T-helper 1 cell treated with Interleukin-12 subunit alpha and Interleukin-12 subunit beta and Interleukin-4 antibody, amounts not matched to agents 30 μg/mL and 1 μg/mL, for 36 hours (primary cell): ENCODE measurements at regions not wholly inside any gene's neighbourhood (a gene's known extent, or its start where the extent isn't known, plus 50 kb on each side); places are given as distances from the start of the nearest gene placed in this dataset.

Source experiments
- H3K27ac Mint-ChIP-seq: one replicate; pipeline ENCODE4 v1.8.0; 2021; ENCODE audit warnings: mild to moderate bottlenecking, mixed read lengths
- H3K27me3 Mint-ChIP-seq: one replicate; pipeline ENCODE4 v1.8.0; 2021; ENCODE audit warnings: low read depth, mixed read lengths
- H3K36me3 Mint-ChIP-seq: one replicate; pipeline ENCODE4 v1.8.0; 2021; ENCODE audit warnings: low read depth, mixed read lengths
- H3K4me1 Mint-ChIP-seq: one replicate; pipeline ENCODE4 v1.8.0; 2021; ENCODE audit warnings: low read depth, mixed read lengths
- H3K4me3 Mint-ChIP-seq: one replicate; pipeline ENCODE4 v1.8.0; 2021; ENCODE audit warnings: mild to moderate bottlenecking, moderate library complexity, mixed read lengths
- H3K9me3 Mint-ChIP-seq: one replicate; pipeline ENCODE4 v1.8.0; 2021; ENCODE audit warnings: mixed read lengths

GRCh38 chr18:10316778-10317177 lies 137.7 kb upstream of the APCDD1 start:
- H3K4me3 Mint-ChIP-seq: no peak overlapping the region
- peaks cover 4% of the 10 kb centered on the region for H3K4me1 Mint-ChIP-seq
- no peaks in the 10 kb centered on the region for H3K36me3 Mint-ChIP-seq
- H3K27me3 Mint-ChIP-seq: no peaks in the 10 kb centered on the region
- no peaks in the 10 kb centered on the region for H3K9me3 Mint-ChIP-seq
- no peak overlapping the region for H3K27ac Mint-ChIP-seq

GRCh38 chr18:10317864-10318690 lies 136.4 kb upstream of the APCDD1 start:
- H3K4me1 Mint-ChIP-seq: peaks cover 4% of the 10 kb centered on the region

GRCh38 chr18:10318691-10318970 lies 135.8 kb upstream of the APCDD1 start:
- Mint-ChIP-seq H3K9me3 (no peaks in the 10 kb centered on the region), H3K27ac (no peak overlapping the region)

More at GRCh38 chr18:10317864-10318690, 136.4 kb upstream of the APCDD1 start:
- Mint-ChIP-seq H3K4me3 (no peak overlapping the region), H3K27ac (no peak overlapping the region), H3K36me3 (no peaks in the 10 kb centered on the region), H3K27me3 (no peaks in the 10 kb centered on the region), H3K9me3 (no peaks in the 10 kb centered on the region)

GRCh38 chr18:10319026-10319425 lies 135.4 kb upstream of the APCDD1 start:
- peaks cover 4% of the 10 kb centered on the region for H3K4me1 Mint-ChIP-seq
- no peak overlapping the region for H3K27ac Mint-ChIP-seq
- no peak overlapping the region for H3K4me3 Mint-ChIP-seq
- no peaks in the 10 kb centered on the region for H3K36me3 Mint-ChIP-seq
- no peaks in the 10 kb centered on the region for H3K27me3 Mint-ChIP-seq
- no peaks in the 10 kb centered on the region for H3K9me3 Mint-ChIP-seq

More at GRCh38 chr18:10318691-10318970, 135.8 kb upstream of the APCDD1 start:
- Mint-ChIP-seq H3K4me3 (no peak overlapping the region), H3K27me3 (no peaks in the 10 kb centered on the region), H3K4me1 (peaks cover 4% of the 10 kb centered on the region), H3K36me3 (no peaks in the 10 kb centered on the region)

GRCh38 chr18:10319914-10320600 lies 134.4 kb upstream of the APCDD1 start:
- H3K36me3 Mint-ChIP-seq: no peaks in the 10 kb centered on the region
- no peaks in the 10 kb centered on the region for H3K27me3 Mint-ChIP-seq
- H3K27ac Mint-ChIP-seq: no peak overlapping the region
- H3K4me1 Mint-ChIP-seq: peaks cover 4% of the 10 kb centered on the region
- H3K4me3 Mint-ChIP-seq: no peak overlapping the region
- no peaks in the 10 kb centered on the region for H3K9me3 Mint-ChIP-seq

- peaks cover 4% of the 10 kb centered on the region for H3K4me1 Mint-ChIP-seq
- H3K27me3 Mint-ChIP-seq: no peaks in the 10 kb centered on the region
- no peaks in the 10 kb centered on the region for H3K36me3 Mint-ChIP-seq
- H3K9me3 Mint-ChIP-seq: no peaks in the 10 kb centered on the region
- no peak overlapping the region for H3K27ac Mint-ChIP-seq
- H3K4me3 Mint-ChIP-seq: no peak overlapping the region
These were observed 133.6 kb upstream of the APCDD1 start for GRCh38 chr18:10320791-10321190.

GRCh38 chr18:10321576-10321975 lies 132.9 kb upstream of the APCDD1 start:
- no peaks in the 10 kb centered on the region for H3K9me3 Mint-ChIP-seq
- no peaks in the 10 kb centered on the region for H3K27me3 Mint-ChIP-seq
- no peak overlapping the region for H3K4me3 Mint-ChIP-seq
- H3K27ac Mint-ChIP-seq: no peak overlapping the region
- H3K36me3 Mint-ChIP-seq: no peaks in the 10 kb centered on the region
- H3K4me1 Mint-ChIP-seq: peaks cover 4% of the 10 kb centered on the region

GRCh38 chr18:10322004-10322403 lies 132.4 kb upstream of the APCDD1 start:
- Mint-ChIP-seq H3K27me3 (no peaks in the 10 kb centered on the region), H3K4me1 (peaks cover 4% of the 10 kb centered on the region), H3K9me3 (no peaks in the 10 kb centered on the region), H3K36me3 (no peaks in the 10 kb centered on the region), H3K27ac (no peak overlapping the region), H3K4me3 (no peak overlapping the region)

GRCh38 chr18:10322435-10322834 lies 132.0 kb upstream of the APCDD1 start:
- Mint-ChIP-seq H3K27ac (no peak overlapping the region), H3K36me3 (no peaks in the 10 kb centered on the region), H3K9me3 (no peaks in the 10 kb centered on the region), H3K27me3 (no peaks in the 10 kb centered on the region), H3K4me1 (peaks cover 4% of the 10 kb centered on the region), H3K4me3 (no peak overlapping the region)

GRCh38 chr18:10329101-10329500 lies 125.3 kb upstream of the APCDD1 start:
- no peak overlapping the region for H3K4me3 Mint-ChIP-seq
- no peak overlapping the region for H3K27ac Mint-ChIP-seq
- no peaks in the 10 kb centered on the region for H3K9me3 Mint-ChIP-seq
- H3K36me3 Mint-ChIP-seq: no peaks in the 10 kb centered on the region
- H3K27me3 Mint-ChIP-seq: no peaks in the 10 kb centered on the region
- no peaks in the 10 kb centered on the region for H3K4me1 Mint-ChIP-seq

GRCh38 chr18:10330428-10330827 lies 124.0 kb upstream of the APCDD1 start:
- Mint-ChIP-seq H3K4me1 (no peaks in the 10 kb centered on the region), H3K9me3 (no peaks in the 10 kb centered on the region), H3K4me3 (no peak overlapping the region), H3K27ac (no peak overlapping the region), H3K27me3 (no peaks in the 10 kb centered on the region), H3K36me3 (no peaks in the 10 kb centered on the region)

- H3K4me1 Mint-ChIP-seq: no peaks in the 10 kb centered on the region
- H3K27me3 Mint-ChIP-seq: no peaks in the 10 kb centered on the region
- H3K4me3 Mint-ChIP-seq: no peak overlapping the region
These were observed 122.0 kb upstream of the APCDD1 start for GRCh38 chr18:10332452-10332851.

GRCh38 chr18:10336749-10337350 lies 117.6 kb upstream of the APCDD1 start:
- Mint-ChIP-seq H3K36me3 (no peaks in the 10 kb centered on the region), H3K27ac (no peak overlapping the region), H3K4me1 (no peaks in the 10 kb centered on the region), H3K27me3 (no peaks in the 10 kb centered on the region), H3K9me3 (no peaks in the 10 kb centered on the region), H3K4me3 (no peak overlapping the region)

More at GRCh38 chr18:10332452-10332851, 122.0 kb upstream of the APCDD1 start:
- Mint-ChIP-seq H3K27ac (no peak overlapping the region), H3K9me3 (no peaks in the 10 kb centered on the region), H3K36me3 (no peaks in the 10 kb centered on the region)

- H3K9me3 Mint-ChIP-seq: no peaks in the 10 kb centered on the region
- no peaks in the 10 kb centered on the region for H3K27me3 Mint-ChIP-seq
- no peak overlapping the region for H3K27ac Mint-ChIP-seq
- no peaks in the 10 kb centered on the region for H3K36me3 Mint-ChIP-seq
- no peak overlapping the region for H3K4me3 Mint-ChIP-seq
- no peaks in the 10 kb centered on the region for H3K4me1 Mint-ChIP-seq
These were observed 113.6 kb upstream of the APCDD1 start for GRCh38 chr18:10340821-10341220.

GRCh38 chr18:10343778-10344177 lies 110.7 kb upstream of the APCDD1 start:
- no peak overlapping the region for H3K27ac Mint-ChIP-seq
- H3K4me3 Mint-ChIP-seq: no peak overlapping the region

More at GRCh38 chr18:10343778-10344177, 110.7 kb upstream of the APCDD1 start:
- no peaks in the 10 kb centered on the region for H3K36me3 Mint-ChIP-seq
- no peaks in the 10 kb centered on the region for H3K9me3 Mint-ChIP-seq
- no peaks in the 10 kb centered on the region for H3K4me1 Mint-ChIP-seq
- H3K27me3 Mint-ChIP-seq: no peaks in the 10 kb centered on the region
